ENCODE measurements at regions not wholly inside any gene's neighbourhood (a gene's known extent, or its start where the extent isn't known, plus 50 kb on each side); places are given as distances from the start of the nearest gene placed in this dataset.

DNA sequence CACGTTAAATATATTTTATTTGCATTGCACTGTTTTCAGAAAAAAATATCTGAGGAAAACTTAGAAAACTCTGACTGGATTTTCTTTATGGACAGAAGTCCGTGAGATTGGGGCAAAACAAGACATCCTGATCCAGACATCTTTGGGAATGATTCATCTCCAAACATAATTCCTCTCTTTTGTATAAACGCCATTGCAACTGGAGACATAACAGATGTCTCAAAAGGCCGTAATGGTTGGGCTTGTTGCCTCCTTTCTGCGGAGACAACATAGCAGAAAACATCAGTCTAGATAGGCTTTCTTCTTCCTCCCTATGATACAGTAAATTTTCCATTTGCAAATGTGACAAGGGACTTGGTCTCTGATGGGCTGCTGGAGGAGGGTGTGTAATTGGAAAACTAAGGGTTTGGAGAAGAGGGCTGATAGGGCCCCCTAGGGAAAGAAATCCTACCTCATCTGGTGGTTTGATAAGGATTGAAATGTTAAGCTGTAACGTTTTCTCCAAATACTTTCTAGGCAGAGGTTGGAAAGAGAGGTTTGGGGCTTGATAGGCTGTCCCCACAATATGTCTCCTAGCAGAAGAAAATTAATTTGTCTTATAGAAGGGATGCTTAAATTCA is 631.5 kb upstream of the ST8SIA4 start:
- no peak for TF ChIP-seq SP1 (IDR thresholded peaks at IDR 0.05)
- TF ChIP-seq, protein P1, sequence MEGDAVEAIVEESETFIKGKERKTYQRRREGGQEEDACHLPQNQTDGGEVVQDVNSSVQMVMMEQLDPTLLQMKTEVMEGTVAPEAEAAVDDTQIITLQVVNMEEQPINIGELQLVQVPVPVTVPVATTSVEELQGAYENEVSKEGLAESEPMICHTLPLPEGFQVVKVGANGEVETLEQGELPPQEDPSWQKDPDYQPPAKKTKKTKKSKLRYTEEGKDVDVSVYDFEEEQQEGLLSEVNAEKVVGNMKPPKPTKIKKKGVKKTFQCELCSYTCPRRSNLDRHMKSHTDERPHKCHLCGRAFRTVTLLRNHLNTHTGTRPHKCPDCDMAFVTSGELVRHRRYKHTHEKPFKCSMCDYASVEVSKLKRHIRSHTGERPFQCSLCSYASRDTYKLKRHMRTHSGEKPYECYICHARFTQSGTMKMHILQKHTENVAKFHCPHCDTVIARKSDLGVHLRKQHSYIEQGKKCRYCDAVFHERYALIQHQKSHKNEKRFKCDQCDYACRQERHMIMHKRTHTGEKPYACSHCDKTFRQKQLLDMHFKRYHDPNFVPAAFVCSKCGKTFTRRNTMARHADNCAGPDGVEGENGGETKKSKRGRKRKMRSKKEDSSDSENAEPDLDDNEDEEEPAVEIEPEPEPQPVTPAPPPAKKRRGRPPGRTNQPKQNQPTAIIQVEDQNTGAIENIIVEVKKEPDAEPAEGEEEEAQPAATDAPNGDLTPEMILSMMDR (IDR thresholded peaks at IDR 0.05; ENCODE audit: low read depth, low read length, missing input control), result no peak
- TF ChIP-seq JUND (IDR thresholded peaks at IDR 0.05), result no peak
- TF ChIP-seq EGR1 (IDR thresholded peaks at IDR 0.05; ENCODE audit: low read depth in 2 of 2), result no peak
- TF ChIP-seq, protein P2, sequence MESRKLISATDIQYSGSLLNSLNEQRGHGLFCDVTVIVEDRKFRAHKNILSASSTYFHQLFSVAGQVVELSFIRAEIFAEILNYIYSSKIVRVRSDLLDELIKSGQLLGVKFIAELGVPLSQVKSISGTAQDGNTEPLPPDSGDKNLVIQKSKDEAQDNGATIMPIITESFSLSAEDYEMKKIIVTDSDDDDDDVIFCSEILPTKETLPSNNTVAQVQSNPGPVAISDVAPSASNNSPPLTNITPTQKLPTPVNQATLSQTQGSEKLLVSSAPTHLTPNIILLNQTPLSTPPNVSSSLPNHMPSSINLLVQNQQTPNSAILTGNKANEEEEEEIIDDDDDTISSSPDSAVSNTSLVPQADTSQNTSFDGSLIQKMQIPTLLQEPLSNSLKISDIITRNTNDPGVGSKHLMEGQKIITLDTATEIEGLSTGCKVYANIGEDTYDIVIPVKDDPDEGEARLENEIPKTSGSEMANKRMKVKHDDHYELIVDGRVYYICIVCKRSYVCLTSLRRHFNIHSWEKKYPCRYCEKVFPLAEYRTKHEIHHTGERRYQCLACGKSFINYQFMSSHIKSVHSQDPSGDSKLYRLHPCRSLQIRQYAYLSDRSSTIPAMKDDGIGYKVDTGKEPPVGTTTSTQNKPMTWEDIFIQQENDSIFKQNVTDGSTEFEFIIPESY (IDR thresholded peaks at IDR 0.05), result no peak
- no peak for TF ChIP-seq YY1 (IDR thresholded peaks at IDR 0.05)

Data from liver (tissue), 3 donors.